ENCODE measurements at regions not wholly inside any gene's neighbourhood (a gene's known extent, or its start where the extent isn't known, plus 50 kb on each side); places are given as distances from the start of the nearest gene placed in this dataset.

GRCh38 chr1:212520746-212521145 is 87.8 kb upstream of the ATF3 start:
- TF ChIP-seq, protein P1, sequence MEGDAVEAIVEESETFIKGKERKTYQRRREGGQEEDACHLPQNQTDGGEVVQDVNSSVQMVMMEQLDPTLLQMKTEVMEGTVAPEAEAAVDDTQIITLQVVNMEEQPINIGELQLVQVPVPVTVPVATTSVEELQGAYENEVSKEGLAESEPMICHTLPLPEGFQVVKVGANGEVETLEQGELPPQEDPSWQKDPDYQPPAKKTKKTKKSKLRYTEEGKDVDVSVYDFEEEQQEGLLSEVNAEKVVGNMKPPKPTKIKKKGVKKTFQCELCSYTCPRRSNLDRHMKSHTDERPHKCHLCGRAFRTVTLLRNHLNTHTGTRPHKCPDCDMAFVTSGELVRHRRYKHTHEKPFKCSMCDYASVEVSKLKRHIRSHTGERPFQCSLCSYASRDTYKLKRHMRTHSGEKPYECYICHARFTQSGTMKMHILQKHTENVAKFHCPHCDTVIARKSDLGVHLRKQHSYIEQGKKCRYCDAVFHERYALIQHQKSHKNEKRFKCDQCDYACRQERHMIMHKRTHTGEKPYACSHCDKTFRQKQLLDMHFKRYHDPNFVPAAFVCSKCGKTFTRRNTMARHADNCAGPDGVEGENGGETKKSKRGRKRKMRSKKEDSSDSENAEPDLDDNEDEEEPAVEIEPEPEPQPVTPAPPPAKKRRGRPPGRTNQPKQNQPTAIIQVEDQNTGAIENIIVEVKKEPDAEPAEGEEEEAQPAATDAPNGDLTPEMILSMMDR (conservative IDR thresholded peaks at IDR 0.05; ENCODE audit: low read depth, low read length), result no peak
- no peak for TF ChIP-seq EZH2phosphoT487 (IDR thresholded peaks at IDR 0.05; ENCODE audit: borderline replicate concordance, low read length)
